Heart left ventricle (tissue), 16 donors: ENCODE measurements at regions not wholly inside any gene's neighbourhood (a gene's known extent, or its start where the extent isn't known, plus 50 kb on each side); places are given as distances from the start of the nearest gene placed in this dataset.
"Not testable (repeated sequence)": the region's sequence is repeated elsewhere in the genome, so short reads cannot be mapped to it uniquely, and the experiment has no call there.

Source experiments
- ATAC-seq, 4 donors: fragments of 200-7000 bp; cut with Tn5 transposase; one replicate each; pipeline ENCODE4 v1.9.1; 2020 to 2022; ENCODE audit warnings: moderate library complexity in 4 of 4, mild to moderate bottlenecking in 3 of 4, moderate number of reproducible peaks in 1 of 4
- DNase-seq, 5 donors: peaks; one replicate each; pipeline ENCODE4 v3.0.0-alpha.2; 2020
- H3K27ac ChIP-seq, 12 donors: fragments of 200-600 bp; sonication (generic) in 4 of 12; one replicate each; pipeline versions ENCODE4 v1.5.0 to v1.8.0; 2016 to 2022; ENCODE audit warnings: mild to moderate bottlenecking in 2 of 12
- H3K27me3 ChIP-seq, 9 donors: fragments of 200-600 bp; sonication (generic) in 2 of 9; one replicate each; pipeline versions ENCODE4 v1.5.1 to v1.8.0; 2016 to 2022; ENCODE audit warnings: mild to moderate bottlenecking in 3 of 9
- H3K36me3 ChIP-seq, 9 donors: fragments of 200-600 bp; sonication (generic) in 2 of 9; one replicate each; pipeline versions ENCODE4 v1.5.0 to v1.8.0; 2018 to 2022; ENCODE audit warnings: mild to moderate bottlenecking in 2 of 9
- H3K4me1 ChIP-seq, 12 donors: fragments of 200-600 bp; sonication (generic) in 4 of 12; one replicate each; pipeline versions ENCODE4 v1.5.0 to v1.8.0; 2016 to 2022; ENCODE audit warnings: mild to moderate bottlenecking in 3 of 12
- H3K4me3 ChIP-seq, 12 donors: fragments of 200-600 bp; sonication (generic) in 4 of 12; one replicate each; pipeline versions ENCODE4 v1.5.0 to v1.8.0; 2017 to 2022; ENCODE audit warnings: mild to moderate bottlenecking in 9 of 12, moderate library complexity in 4 of 12
- H3K9me3 ChIP-seq, 12 donors: fragments of 200-600 bp; sonication (generic) in 4 of 12; one replicate each; pipeline versions ENCODE4 v1.5.0 to v1.8.0; 2016 to 2022; ENCODE audit warnings: mild to moderate bottlenecking in 1 of 12
- POLR2A ChIP-seq, 2 donors: fragments of 450-650 bp; IDR thresholded peaks; one replicate each; pipeline ENCODE4 v1.6.1; 2017; ENCODE audit warnings: antibody characterized with exemption in 2 of 2, mild to moderate bottlenecking in 2 of 2, moderate library complexity in 2 of 2
- WGBS, 4 donors: extraction: QIAGEN DNeasy Blood & Tissue Kit in 2 of 4; methylation state at CpG; one replicate each; pipeline versions ENCODE4 v1.1.5 to v1.1.7; 2013 to 2018; 5-methylcytosine and 5-hydroxymethylcytosine counted together
- intact Hi-C, 10 donors: fragments of 100-400 bp; cut with DNase I; formaldehyde crosslinking; loops; one replicate each; pipeline versions ENCODE4 v1.11.1 to v1.14.2; 2022
- TF ChIP-seq, protein P1 (sequence below), 12 donors: fragments of 200-600 bp; sonication (generic) in 4 of 12; IDR thresholded peaks; one replicate each; pipeline versions ENCODE4 v1.5.0 to v1.8.0; 2018 to 2022; ENCODE audit warnings: antibody characterized with exemption in 12 of 12, mild to moderate bottlenecking in 5 of 12
- donor health status: ischemic (EF 13 %, LVEDD 7.1; RV severe dilation, severe dysfunction).
- donor health status: healthy with polysubstance abuse.
- donor health status: DM: no; HTN: yes; CAD: no.
- donor health status: DM: no; HTN: no; CAD: no.
- donor health status: ischemic (EF 25% LVEDD 6.9; RV normal size, moderate dysfunction).
- donor health status: ischemic (EF 25% LVEDD 5.7; RV mildly dilated, moderate dysfunction).
- donor health status: healthy.
- donor health status: DM: yes; HTN: yes; CAD: no.
- donor health status: ischemic (EF 35%, LVEDD 5.7; RV mildly dilated, moderate dysfunction).
- donor health status: nonischemic (EF 11% LVEDD 7.7; RV severe dilation, severe dysfunction).
- donor health status: DM: yes; HTN: yes; CAD: no.
- donor health status: PGD.
- donor health status: ischemic (EF 29% LVEDD 5.4; RV normal size, mild dysfunction).
- donor health status: nonischemic (EF 23%, LVEDD 6.1; RV moderate dilation, normal function).

DNA sequence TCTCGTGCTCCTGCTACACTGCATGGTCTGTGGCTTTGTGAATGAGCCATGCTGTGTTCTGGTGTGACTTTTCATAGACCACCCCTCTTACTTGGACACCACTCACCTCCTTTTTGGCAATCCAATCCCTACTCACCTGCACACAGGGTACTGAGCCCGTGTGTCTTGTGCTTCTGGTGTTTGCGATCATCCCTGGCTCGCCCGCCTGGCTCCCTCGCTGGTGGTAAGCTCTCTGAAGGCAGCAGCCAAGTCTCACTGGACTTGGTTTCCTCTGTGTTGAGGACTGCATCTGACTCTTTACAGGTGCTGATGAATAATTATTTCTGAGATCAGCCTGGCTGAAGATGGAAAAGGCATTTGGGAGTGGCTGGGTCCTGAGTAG lies 276.8 kb downstream of the TSN start:
- H3K27ac ChIP-seq: no peak overlapping the region
- no peaks in the 10 kb centered on the region for H3K36me3 ChIP-seq
- intact Hi-C loops: no loop called here
- H3K4me3 ChIP-seq: no peak overlapping the region
- peaks cover 0 to 2% (median 0%) of the 10 kb centered on the region in 12 donors for H3K9me3 ChIP-seq
- peak in 1 of 4 donors; percentile 33 for ATAC-seq
- peaks cover 0 to 5% (median 0%) of the 10 kb centered on the region in 9 donors for H3K27me3 ChIP-seq
- DNase-seq: no peak
- TF ChIP-seq, protein P1, sequence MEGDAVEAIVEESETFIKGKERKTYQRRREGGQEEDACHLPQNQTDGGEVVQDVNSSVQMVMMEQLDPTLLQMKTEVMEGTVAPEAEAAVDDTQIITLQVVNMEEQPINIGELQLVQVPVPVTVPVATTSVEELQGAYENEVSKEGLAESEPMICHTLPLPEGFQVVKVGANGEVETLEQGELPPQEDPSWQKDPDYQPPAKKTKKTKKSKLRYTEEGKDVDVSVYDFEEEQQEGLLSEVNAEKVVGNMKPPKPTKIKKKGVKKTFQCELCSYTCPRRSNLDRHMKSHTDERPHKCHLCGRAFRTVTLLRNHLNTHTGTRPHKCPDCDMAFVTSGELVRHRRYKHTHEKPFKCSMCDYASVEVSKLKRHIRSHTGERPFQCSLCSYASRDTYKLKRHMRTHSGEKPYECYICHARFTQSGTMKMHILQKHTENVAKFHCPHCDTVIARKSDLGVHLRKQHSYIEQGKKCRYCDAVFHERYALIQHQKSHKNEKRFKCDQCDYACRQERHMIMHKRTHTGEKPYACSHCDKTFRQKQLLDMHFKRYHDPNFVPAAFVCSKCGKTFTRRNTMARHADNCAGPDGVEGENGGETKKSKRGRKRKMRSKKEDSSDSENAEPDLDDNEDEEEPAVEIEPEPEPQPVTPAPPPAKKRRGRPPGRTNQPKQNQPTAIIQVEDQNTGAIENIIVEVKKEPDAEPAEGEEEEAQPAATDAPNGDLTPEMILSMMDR (IDR thresholded peaks at IDR 0.05): no peak
- no peak for TF ChIP-seq POLR2A (IDR thresholded peaks at IDR 0.05)
- H3K4me1 ChIP-seq: peaks cover 0 to 8% (median 0%) of the 10 kb centered on the region in 12 donors
- WGBS, 4 donors: 85 to 88% (median 86%) methylated on average over 6 of the region's 6 CpGs

DNA sequence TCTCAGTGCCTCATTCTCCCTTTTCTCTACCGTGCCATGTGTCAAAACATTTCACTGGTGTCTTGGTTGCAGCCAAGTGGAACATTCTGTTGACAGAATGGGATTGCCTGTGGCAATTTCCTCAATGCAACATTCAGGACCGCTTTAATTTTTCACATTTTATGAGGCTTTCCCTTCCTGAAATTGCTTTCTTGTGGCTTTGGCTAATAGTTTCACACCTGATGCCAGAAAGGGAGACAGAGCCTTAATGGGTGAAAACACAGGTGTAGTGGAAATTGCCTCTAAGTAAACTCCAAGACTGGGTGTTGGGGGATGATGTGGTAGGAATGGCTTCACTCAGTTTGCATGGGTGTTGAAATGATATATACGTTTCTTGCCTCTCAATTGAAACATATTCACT lies 278.3 kb downstream of the TSN start:
- no peak overlapping the region for H3K27ac ChIP-seq
- intact Hi-C loops: no loop called here
- H3K4me3 ChIP-seq: no peak overlapping the region
- no peaks in the 10 kb centered on the region for H3K36me3 ChIP-seq
- DNase-seq: no peak
- ATAC-seq: no peak
- WGBS, 4 donors: 88 to 91% (median 90%) methylated on average over 3 of the region's 3 CpGs
- H3K4me1 ChIP-seq: peaks cover 0 to 3% (median 0%) of the 10 kb centered on the region in 12 donors
- H3K27me3 ChIP-seq: peaks cover 0 to 5% (median 0%) of the 10 kb centered on the region in 9 donors
- peaks cover 0 to 6% (median 0%) of the 10 kb centered on the region in 12 donors for H3K9me3 ChIP-seq
- no peak for TF ChIP-seq POLR2A (IDR thresholded peaks at IDR 0.05)
- TF ChIP-seq, protein P1 (IDR thresholded peaks at IDR 0.05): no peak

DNA sequence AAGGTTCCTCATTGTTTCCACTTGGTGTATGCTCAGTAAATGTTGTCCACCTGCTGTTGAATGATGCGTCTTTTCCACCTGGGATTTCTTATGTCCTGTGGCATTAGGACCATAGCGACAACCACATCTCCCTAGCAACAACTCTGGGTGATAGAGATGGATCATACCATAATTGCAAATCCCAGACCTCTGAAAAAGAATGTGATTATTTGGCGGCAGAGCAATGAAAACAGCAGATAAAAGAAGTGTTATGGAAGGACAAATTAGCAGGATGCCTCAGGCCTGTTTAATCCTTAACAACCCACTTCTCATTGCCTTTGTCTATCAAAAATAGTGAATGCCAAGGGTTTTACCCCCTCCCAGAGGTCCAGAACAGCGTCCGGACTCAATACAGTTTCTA lies 278.9 kb downstream of the TSN start:
- H3K36me3 ChIP-seq: no peaks in the 10 kb centered on the region
- H3K4me3 ChIP-seq: no peak overlapping the region
- DNase-seq (no peak), ATAC-seq (no peak)
- TF ChIP-seq POLR2A (IDR thresholded peaks at IDR 0.05): no peak
- 76 to 83% (median 79%) methylated on average over 5 of the region's 5 CpGs for WGBS, 4 donors
- peaks cover 0 to 5% (median 0%) of the 10 kb centered on the region in 9 donors for H3K27me3 ChIP-seq
- H3K27ac ChIP-seq: no peak overlapping the region
- intact Hi-C loops: no loop called here
- H3K9me3 ChIP-seq: peaks cover 0 to 8% (median 0%) of the 10 kb centered on the region in 12 donors
- H3K4me1 ChIP-seq: no peaks in the 10 kb centered on the region

DNA sequence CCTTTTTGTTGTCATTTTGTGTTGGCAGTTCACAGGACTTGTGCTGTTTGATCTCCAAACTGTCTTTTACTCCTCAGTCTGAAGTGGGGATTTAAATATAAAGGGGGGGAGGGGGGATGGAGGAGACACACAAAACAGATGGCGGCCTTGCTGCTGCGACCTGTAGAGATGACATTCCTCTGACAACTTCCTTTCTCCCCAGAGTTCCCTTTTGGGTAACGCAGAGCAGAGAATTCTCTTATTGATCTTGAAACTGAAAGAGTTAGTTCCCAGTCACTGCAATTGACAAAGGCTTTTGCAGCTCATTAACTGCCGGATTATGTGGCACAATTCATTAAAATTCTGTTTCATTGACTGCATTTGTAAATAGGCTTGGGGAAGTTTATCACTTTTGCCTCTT lies 279.3 kb downstream of the TSN start:
- no peak overlapping the region for H3K27ac ChIP-seq
- intact Hi-C loops: no loop called here
- no peaks in the 10 kb centered on the region for H3K36me3 ChIP-seq
- no peak overlapping the region for H3K4me3 ChIP-seq
- ATAC-seq: no peak
- H3K27me3 ChIP-seq: peaks cover 0 to 5% (median 0%) of the 10 kb centered on the region in 9 donors
- 52 to 61% (median 57%) methylated on average over 4 of the region's 4 CpGs for WGBS, 4 donors
- H3K9me3 ChIP-seq: peaks cover 0 to 12% (median 0%) of the 10 kb centered on the region in 12 donors
- TF ChIP-seq, protein P1 (IDR thresholded peaks at IDR 0.05): no peak
- TF ChIP-seq POLR2A (IDR thresholded peaks at IDR 0.05): no peak
- no peaks in the 10 kb centered on the region for H3K4me1 ChIP-seq
- DNase-seq: no peak

DNA sequence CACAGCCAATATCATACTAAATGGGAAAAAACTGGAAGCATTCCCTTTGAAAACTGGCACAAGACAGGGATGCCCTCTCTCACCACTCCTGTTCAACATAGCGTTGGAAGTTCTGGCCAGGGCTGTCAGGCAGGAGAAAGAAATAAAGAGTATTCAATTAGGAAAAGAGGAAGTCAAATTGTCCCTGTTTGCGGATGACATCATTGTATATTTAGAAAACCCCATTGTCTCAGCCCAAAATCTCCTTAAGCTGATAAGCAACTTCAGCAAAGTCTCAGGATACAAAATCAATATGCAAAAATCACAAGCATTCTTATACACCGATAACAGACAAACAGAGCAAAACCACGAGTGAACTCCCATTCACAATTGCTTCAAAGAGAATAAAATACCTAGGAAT lies 283.4 kb downstream of the TSN start:
- intact Hi-C loops: not testable (repeated sequence)
- WGBS, 4 donors: 73 to 88% (median 78%) methylated on average over 4 of the region's 4 CpGs

More for the DNA sequence above, 283.4 kb downstream of the TSN start:
- H3K36me3 ChIP-seq, H3K4me1 ChIP-seq, H3K27me3 ChIP-seq, H3K4me3 ChIP-seq, H3K27ac ChIP-seq, ATAC-seq, DNase-seq: not testable (repeated sequence)
- peaks cover 0 to 11% (median 0%) of the 10 kb centered on the region in 12 donors for H3K9me3 ChIP-seq
